ENCODE measurements at regions not wholly inside any gene's neighbourhood (a gene's known extent, or its start where the extent isn't known, plus 50 kb on each side); places are given as distances from the start of the nearest gene placed in this dataset.

DNA sequence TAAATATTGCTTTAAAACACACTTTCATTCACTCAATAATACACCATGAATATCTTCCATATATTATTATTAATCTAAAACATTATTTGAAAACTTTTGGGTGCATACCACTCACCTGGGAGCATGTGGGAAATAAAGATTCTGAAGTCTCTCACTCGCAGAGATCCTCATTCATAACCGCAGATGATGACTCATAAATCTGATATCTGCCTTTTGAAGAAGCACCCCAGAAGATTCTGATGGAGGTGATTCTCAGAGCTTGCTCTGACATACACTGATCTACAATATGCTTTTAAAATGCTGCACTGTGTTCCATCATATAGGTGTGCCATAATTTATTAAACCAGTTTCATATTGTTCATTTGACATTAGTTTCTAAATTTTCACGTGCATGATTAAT is 135.0 kb upstream of the SGK1 start:
- Mint-ChIP-seq H3K4me3 (no peak overlapping the region), H3K27ac (no peak overlapping the region), H3K27me3 (ENCODE audit: insufficient read depth, low read depth) (no peaks in the 10 kb centered on the region), H3K4me1 (peaks cover 4% of the 10 kb centered on the region), H3K36me3 (no peaks in the 10 kb centered on the region), H3K9me3 (no peaks in the 10 kb centered on the region)
- H3K9me3 ChIP-seq (ENCODE audit: low read depth) = no peaks in the 10 kb centered on the region
- H3K27ac ChIP-seq = no peak overlapping the region
- H3K79me2 ChIP-seq (ENCODE audit: low read depth) = no peaks in the 10 kb centered on the region
- H3K9ac ChIP-seq = no peak overlapping the region
- no peak for DNase-seq (ENCODE audit: low spot score)
- no peaks in the 10 kb centered on the region for H4K20me1 ChIP-seq (ENCODE audit: low read depth)
- H3K27me3 ChIP-seq = no peaks in the 10 kb centered on the region
- no peaks in the 10 kb centered on the region for H3K4me1 ChIP-seq
- no peak overlapping the region for H2AFZ ChIP-seq (replicated peaks)
- H3K4me3 ChIP-seq = no peak overlapping the region
- no peaks in the 10 kb centered on the region for H3F3A ChIP-seq (ENCODE audit: low read depth)
- H3K36me3 ChIP-seq = no peaks in the 10 kb centered on the region
- no peak overlapping the region for H3K4me2 ChIP-seq
- TF ChIP-seq EZH2phosphoT487 (IDR thresholded peaks at IDR 0.05) = no peak
- TF ChIP-seq, protein P1, sequence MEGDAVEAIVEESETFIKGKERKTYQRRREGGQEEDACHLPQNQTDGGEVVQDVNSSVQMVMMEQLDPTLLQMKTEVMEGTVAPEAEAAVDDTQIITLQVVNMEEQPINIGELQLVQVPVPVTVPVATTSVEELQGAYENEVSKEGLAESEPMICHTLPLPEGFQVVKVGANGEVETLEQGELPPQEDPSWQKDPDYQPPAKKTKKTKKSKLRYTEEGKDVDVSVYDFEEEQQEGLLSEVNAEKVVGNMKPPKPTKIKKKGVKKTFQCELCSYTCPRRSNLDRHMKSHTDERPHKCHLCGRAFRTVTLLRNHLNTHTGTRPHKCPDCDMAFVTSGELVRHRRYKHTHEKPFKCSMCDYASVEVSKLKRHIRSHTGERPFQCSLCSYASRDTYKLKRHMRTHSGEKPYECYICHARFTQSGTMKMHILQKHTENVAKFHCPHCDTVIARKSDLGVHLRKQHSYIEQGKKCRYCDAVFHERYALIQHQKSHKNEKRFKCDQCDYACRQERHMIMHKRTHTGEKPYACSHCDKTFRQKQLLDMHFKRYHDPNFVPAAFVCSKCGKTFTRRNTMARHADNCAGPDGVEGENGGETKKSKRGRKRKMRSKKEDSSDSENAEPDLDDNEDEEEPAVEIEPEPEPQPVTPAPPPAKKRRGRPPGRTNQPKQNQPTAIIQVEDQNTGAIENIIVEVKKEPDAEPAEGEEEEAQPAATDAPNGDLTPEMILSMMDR (IDR thresholded peaks at IDR 0.05) = no peak
- TF ChIP-seq EZH2 (IDR thresholded peaks at IDR 0.05) = no peak

DNA sequence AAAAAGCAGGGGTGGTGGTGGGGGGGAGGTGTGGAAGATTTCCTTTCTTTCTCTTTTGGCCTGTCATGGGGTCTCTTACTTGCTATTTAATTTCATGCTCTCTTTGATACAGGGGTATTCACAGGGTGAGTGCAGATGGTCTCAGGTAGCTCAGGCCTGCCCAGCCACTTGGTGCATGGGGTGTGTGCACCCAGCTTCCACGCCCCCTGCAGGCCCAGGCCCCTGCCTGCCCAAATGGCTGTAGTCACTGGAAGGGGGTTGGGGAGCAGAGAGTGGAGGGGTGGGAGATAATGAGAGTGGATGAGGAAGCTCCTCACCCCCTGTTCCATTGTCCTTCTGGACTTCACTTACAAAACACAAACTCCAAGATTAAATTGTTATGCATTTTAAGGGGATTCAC is 133.6 kb upstream of the SGK1 start:
- Histone ChIP-seq H4K20me1 (ENCODE audit: low read depth) (no peaks in the 10 kb centered on the region), H3K79me2 (ENCODE audit: low read depth) (no peaks in the 10 kb centered on the region), H3K4me2 (no peak overlapping the region), H3K27me3 (no peaks in the 10 kb centered on the region), H3K4me3 (no peak overlapping the region), H3F3A (ENCODE audit: low read depth) (no peaks in the 10 kb centered on the region), H3K4me1 (no peaks in the 10 kb centered on the region), H3K27ac (no peak overlapping the region), H3K9me3 (ENCODE audit: low read depth) (no peaks in the 10 kb centered on the region), H3K9ac (no peak overlapping the region), H2AFZ (replicated peaks) (no peak overlapping the region), H3K36me3 (no peaks in the 10 kb centered on the region)
- no peak overlapping the region for H3K4me3 Mint-ChIP-seq
- no peaks in the 10 kb centered on the region for H3K36me3 Mint-ChIP-seq
- no peaks in the 10 kb centered on the region for H3K27me3 Mint-ChIP-seq (ENCODE audit: insufficient read depth, low read depth)
- no peak overlapping the region for H3K27ac Mint-ChIP-seq
- H3K9me3 Mint-ChIP-seq = no peaks in the 10 kb centered on the region
- DNase-seq (ENCODE audit: low spot score) = no peak
- TF ChIP-seq EZH2phosphoT487 (IDR thresholded peaks at IDR 0.05) (no peak), EZH2 (IDR thresholded peaks at IDR 0.05) (no peak)
- TF ChIP-seq, protein P1 (IDR thresholded peaks at IDR 0.05) = no peak
- H3K4me1 Mint-ChIP-seq = peaks cover 8% of the 10 kb centered on the region

DNA sequence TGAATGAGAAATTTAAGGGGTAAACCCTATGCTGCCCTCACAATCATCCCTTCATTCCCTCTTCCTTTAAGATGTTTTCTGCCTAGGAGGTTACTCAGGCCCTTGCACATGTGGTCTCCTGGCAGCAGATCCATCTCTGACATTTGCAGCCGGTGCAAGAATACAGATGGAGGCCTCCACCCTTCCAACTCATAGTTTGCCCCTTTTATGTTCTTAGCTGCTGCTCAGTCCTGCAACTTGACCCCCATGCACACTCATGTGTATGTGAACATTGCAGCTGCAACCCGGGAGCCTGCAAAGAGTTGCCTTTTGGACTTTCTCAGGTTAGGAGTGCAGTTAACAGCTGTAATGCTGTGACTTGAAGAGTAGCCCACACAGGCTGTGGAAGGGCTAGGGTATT is 131.9 kb upstream of the SGK1 start:
- no peak overlapping the region for H3K27ac Mint-ChIP-seq
- Histone ChIP-seq H4K20me1 (ENCODE audit: low read depth) (no peaks in the 10 kb centered on the region), H2AFZ (replicated peaks) (no peak overlapping the region), H3K27me3 (no peaks in the 10 kb centered on the region), H3K79me2 (ENCODE audit: low read depth) (no peaks in the 10 kb centered on the region), H3K9me3 (ENCODE audit: low read depth) (no peaks in the 10 kb centered on the region), H3K9ac (no peak overlapping the region), H3F3A (ENCODE audit: low read depth) (no peaks in the 10 kb centered on the region), H3K4me2 (no peak overlapping the region), H3K4me1 (no peaks in the 10 kb centered on the region), H3K27ac (no peak overlapping the region), H3K36me3 (no peaks in the 10 kb centered on the region), H3K4me3 (no peak overlapping the region)
- no peak for DNase-seq (ENCODE audit: low spot score)
- no peaks in the 10 kb centered on the region for H3K36me3 Mint-ChIP-seq
- H3K4me1 Mint-ChIP-seq = peaks cover 14% of the 10 kb centered on the region
- H3K27me3 Mint-ChIP-seq (ENCODE audit: insufficient read depth, low read depth) = no peaks in the 10 kb centered on the region
- no peaks in the 10 kb centered on the region for H3K9me3 Mint-ChIP-seq
- H3K4me3 Mint-ChIP-seq = no peak overlapping the region
- TF ChIP-seq EZH2phosphoT487 (IDR thresholded peaks at IDR 0.05) = no peak
- no peak for TF ChIP-seq EZH2 (IDR thresholded peaks at IDR 0.05)
- TF ChIP-seq, protein P1 (IDR thresholded peaks at IDR 0.05) = no peak

DNA sequence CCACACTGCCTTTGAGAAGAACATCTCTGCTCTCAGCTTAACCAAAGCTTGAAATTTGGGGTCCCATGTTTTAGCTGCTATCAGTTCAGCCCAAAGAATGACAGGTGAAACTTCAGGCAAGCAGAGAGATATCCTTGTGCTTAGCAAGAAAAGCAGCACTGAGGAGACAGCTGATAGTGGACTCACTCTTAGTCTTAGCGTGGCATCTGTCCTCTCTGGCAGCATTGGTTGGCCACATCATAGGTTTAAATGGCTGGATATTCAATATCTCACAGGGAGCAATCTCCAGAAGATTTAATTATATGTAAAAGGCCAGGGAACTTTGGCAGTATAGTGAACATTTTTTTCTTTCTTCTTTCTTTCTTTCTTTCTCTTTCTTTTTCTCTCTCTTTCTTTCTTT is 131.1 kb upstream of the SGK1 start:
- Histone ChIP-seq H4K20me1 (ENCODE audit: low read depth) (no peaks in the 10 kb centered on the region), H3K9me3 (ENCODE audit: low read depth) (no peaks in the 10 kb centered on the region), H3K4me2 (no peak overlapping the region), H3K27me3 (no peaks in the 10 kb centered on the region), H3K79me2 (ENCODE audit: low read depth) (no peaks in the 10 kb centered on the region), H3K36me3 (no peaks in the 10 kb centered on the region), H3K9ac (no peak overlapping the region), H3K27ac (no peak overlapping the region), H3K4me3 (no peak overlapping the region), H3F3A (ENCODE audit: low read depth) (no peaks in the 10 kb centered on the region), H3K4me1 (no peaks in the 10 kb centered on the region), H2AFZ (replicated peaks) (peak overlapping the region; percentile 12)
- Mint-ChIP-seq H3K36me3 (no peaks in the 10 kb centered on the region), H3K9me3 (no peaks in the 10 kb centered on the region), H3K27me3 (ENCODE audit: insufficient read depth, low read depth) (no peaks in the 10 kb centered on the region), H3K4me1 (peaks cover 13% of the 10 kb centered on the region), H3K4me3 (no peak overlapping the region), H3K27ac (no peak overlapping the region)
- no peak for DNase-seq (ENCODE audit: low spot score)
- TF ChIP-seq, protein P1 (IDR thresholded peaks at IDR 0.05) = no peak
- no peak for TF ChIP-seq EZH2 (IDR thresholded peaks at IDR 0.05)
- no peak for TF ChIP-seq EZH2phosphoT487 (IDR thresholded peaks at IDR 0.05)

All from neural progenitor cell (in vitro differentiated cells).